ENCODE measurements at regions not wholly inside any gene's neighbourhood (a gene's known extent, or its start where the extent isn't known, plus 50 kb on each side); places are given as distances from the start of the nearest gene placed in this dataset.

DNA sequence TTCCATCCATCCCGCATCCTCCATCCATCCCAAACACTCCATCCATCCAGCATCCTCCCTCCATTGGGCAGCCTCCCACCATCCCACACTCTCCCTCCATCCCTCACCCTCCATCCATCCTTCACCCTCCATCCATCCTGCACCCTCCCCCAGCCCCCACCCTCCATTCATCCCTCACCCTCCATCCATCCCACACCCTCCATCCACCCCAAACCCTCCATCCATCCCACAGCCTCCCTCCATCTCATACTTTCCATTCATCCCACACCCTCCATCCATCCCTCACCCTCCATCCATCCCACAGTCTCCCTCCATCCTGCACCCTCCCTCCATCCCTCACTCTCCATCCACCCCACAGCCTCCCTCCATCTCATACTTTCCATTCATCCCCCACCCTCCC lies 60.4 kb downstream of the FOXI2 start:
- DNase-seq (ENCODE audit: extremely low spot score, insufficient read length, low read depth) = peak; percentile 7
- peak; percentile 80 for FAIRE-seq

DNA sequence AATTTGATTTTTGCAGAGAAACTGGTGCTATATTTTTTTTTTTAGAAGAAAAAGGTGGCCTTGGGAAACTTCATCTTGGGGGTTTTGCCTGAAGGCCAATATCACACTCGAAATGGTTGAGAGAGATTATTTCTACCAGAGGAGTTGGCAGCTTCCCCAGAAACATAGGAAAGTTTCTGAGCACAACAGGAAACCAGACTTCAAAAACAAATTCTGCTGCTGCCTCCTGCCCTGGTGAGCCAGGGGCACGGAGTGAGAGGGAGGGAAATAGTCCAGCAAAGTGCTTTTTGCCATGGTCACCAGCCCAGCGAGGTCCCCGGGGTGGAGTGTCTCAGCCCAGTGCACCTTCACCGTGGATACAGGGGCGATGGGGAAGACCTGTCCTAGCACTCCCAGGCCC lies 61.1 kb downstream of the FOXI2 start:
- DNase-seq (ENCODE audit: extremely low spot score, insufficient read length, low read depth) = no peak
- no peak for FAIRE-seq

DNA sequence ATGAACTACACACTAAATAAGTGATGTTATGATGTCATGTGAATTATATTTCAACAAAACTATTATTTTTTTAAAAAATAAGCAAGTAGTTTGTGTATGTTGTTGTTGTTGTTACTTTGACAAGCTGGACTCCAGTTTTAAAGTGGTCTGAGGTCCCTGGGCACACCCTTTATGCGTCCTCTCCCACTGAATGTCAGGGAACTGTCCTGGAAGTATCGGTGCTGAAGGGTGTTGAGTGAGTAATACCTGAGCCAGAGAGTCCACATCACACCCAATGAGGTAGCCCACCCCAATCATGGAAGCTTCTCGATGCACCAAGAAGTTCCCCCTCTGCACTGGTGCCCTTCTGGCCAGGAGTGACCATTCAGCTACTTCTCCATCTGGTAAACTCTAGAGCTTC lies 64.3 kb downstream of the FOXI2 start:
- FAIRE-seq (no peak), DNase-seq (ENCODE audit: extremely low spot score, insufficient read length, low read depth) (no peak)

- DNase-seq (ENCODE audit: extremely low spot score, insufficient read length, low read depth) = no peak
- FAIRE-seq = no peak
Measured at GRCh38 chr10:127802531-127803095, 65.6 kb downstream of the FOXI2 start.

DNA sequence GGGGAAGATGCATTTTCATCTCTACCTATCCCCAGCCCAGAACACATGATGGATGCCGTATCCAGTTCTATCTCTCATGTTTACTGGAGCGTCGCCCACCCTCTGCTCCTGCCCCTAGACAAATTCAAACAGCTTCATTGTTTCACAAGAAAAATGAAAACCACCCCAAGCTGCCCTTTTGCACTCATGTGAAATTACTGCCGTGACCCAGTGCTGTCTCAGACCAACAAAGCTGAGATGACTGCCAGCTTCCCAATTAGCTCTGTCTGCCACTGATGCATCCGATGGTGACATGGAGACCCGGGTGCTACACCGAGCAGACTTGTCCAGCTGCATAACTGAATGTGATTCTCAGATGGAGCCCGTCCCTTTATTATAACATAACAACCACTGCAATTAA lies 67.7 kb downstream of the FOXI2 start:
- DNase-seq (ENCODE audit: extremely low spot score, insufficient read length, low read depth) (no peak), FAIRE-seq (no peak)

GRCh38 chr10:127805950-127806349 lies 69.0 kb downstream of the FOXI2 start:
- DNase-seq (ENCODE audit: extremely low spot score, insufficient read length, low read depth) = no peak
- no peak for FAIRE-seq

DNA sequence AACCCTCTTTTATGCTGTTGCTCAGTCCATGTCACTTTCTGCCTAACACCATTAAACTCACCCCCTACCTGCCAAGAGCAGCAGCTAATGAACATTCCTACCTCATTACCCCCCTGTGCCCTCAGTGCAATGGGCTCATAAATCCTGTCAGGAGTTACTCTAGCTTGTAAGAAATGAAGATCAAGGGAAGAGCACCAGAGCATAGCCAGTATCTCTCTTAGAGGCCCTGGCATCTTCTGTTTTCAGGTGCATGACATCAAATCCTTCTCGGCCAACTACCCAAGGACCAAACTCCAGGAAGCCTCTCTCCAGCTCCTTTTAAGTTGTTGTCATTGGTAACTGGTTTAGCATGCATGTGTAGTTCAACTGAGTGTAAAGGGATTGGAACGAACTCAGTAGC lies 75.1 kb downstream of the FOXI2 start:
- DNase-seq (ENCODE audit: extremely low spot score, insufficient read length, low read depth) (no peak), FAIRE-seq (no peak)

GRCh38 chr10:127813290-127813689 lies 76.3 kb downstream of the FOXI2 start:
- FAIRE-seq = no peak
- no peak for DNase-seq (ENCODE audit: extremely low spot score, insufficient read length, low read depth)

DNA sequence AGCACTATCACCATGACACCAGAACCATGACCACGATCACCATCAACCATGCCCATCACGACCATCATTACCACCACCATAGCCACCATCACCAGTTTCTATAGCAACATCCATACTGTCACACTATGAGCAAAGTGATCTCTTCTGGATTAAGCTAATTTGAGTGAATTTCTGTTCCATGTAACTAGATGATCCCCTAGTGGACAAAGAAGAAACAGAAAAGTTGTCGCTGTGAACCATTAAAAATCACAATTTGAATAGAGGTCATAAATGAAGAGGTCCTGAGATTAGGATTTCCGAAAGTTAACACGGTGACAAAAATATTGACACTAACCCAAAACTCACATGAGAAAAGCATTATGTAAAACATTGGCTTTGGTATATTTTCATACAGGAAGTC lies 77.6 kb downstream of the CLRN3 start:
- DNase-seq (ENCODE audit: extremely low spot score, insufficient read length, low read depth) (no peak), FAIRE-seq (no peak)

GRCh38 chr10:127824826-127825225 lies 67.9 kb downstream of the CLRN3 start:
- DNase-seq (ENCODE audit: extremely low spot score, insufficient read length, low read depth) = no peak
- FAIRE-seq = no peak

GRCh38 chr10:127826154-127826725 lies 66.5 kb downstream of the CLRN3 start:
- DNase-seq (ENCODE audit: extremely low spot score, insufficient read length, low read depth) = no peak
- FAIRE-seq = no peak

GRCh38 chr10:127827354-127828140 lies 65.2 kb downstream of the CLRN3 start:
- DNase-seq (ENCODE audit: extremely low spot score, insufficient read length, low read depth) = no peak
- no peak for FAIRE-seq
